GM21723 (cell line): ENCODE measurements at regions not wholly inside any gene's neighbourhood (a gene's known extent, or its start where the extent isn't known, plus 50 kb on each side); places are given as distances from the start of the nearest gene placed in this dataset.

ENCODE experiments used
- ATAC-seq: cut with Tn5 transposase; IDR thresholded peaks from one replicate; pipeline ENCODE4 v1.9.1; 2021; ENCODE audit warnings: mild to moderate bottlenecking, moderate library complexity; ENCODE audit not compliant: unreplicated experiment

- ATAC-seq: no peak
These were observed 482.8 kb upstream of the KLHL29 start for GRCh38 chr2:22902180-22902550.

- ATAC-seq: no peak
These were observed 482.3 kb upstream of the KLHL29 start for GRCh38 chr2:22902662-22903165.

- no peak for ATAC-seq
These were observed 481.4 kb upstream of the KLHL29 start for GRCh38 chr2:22903616-22904015.

- peak; percentile 57 for ATAC-seq
These were observed 480.8 kb upstream of the KLHL29 start for GRCh38 chr2:22904126-22904684.

- ATAC-seq: no peak
These were observed 477.6 kb upstream of the KLHL29 start for GRCh38 chr2:22907330-22907729.

- ATAC-seq: no peak
These were observed 472.6 kb upstream of the KLHL29 start for GRCh38 chr2:22912398-22912797.

GRCh38 chr2:22929998-22930397, 455.0 kb upstream of the KLHL29 start:
- ATAC-seq: no peak

- no peak for ATAC-seq
These were observed 454.2 kb upstream of the KLHL29 start for GRCh38 chr2:22930781-22931180.

GRCh38 chr2:22932288-22932687, 452.7 kb upstream of the KLHL29 start:
- no peak for ATAC-seq

- ATAC-seq: no peak
These were observed 450.2 kb upstream of the KLHL29 start for GRCh38 chr2:22934747-22935146.

- no peak for ATAC-seq
These were observed 442.5 kb upstream of the KLHL29 start for GRCh38 chr2:22942441-22942840.

GRCh38 chr2:22944143-22944542, 440.8 kb upstream of the KLHL29 start:
- ATAC-seq: no peak

GRCh38 chr2:22946553-22946952, 438.4 kb upstream of the KLHL29 start:
- ATAC-seq: no peak

- ATAC-seq: no peak
These were observed 437.2 kb upstream of the KLHL29 start for GRCh38 chr2:22947741-22948140.

GRCh38 chr2:22950431-22950830, 434.5 kb upstream of the KLHL29 start:
- ATAC-seq: no peak

GRCh38 chr2:22952656-22953225, 432.2 kb upstream of the KLHL29 start:
- no peak for ATAC-seq

GRCh38 chr2:22957446-22957845, 427.5 kb upstream of the KLHL29 start:
- ATAC-seq: no peak

GRCh38 chr2:22958308-22958707, 426.7 kb upstream of the KLHL29 start:
- ATAC-seq: no peak

GRCh38 chr2:22967756-22968155, 417.2 kb upstream of the KLHL29 start:
- ATAC-seq: no peak

- no peak for ATAC-seq
These were observed 414.5 kb upstream of the KLHL29 start for GRCh38 chr2:22970284-22970975.

GRCh38 chr2:22970991-22971390, 414.0 kb upstream of the KLHL29 start:
- no peak for ATAC-seq

- ATAC-seq: no peak
These were observed 403.2 kb upstream of the KLHL29 start for GRCh38 chr2:22981785-22982184.
